Mesenchymal stem cell (in vitro differentiated cells and primary cell): ENCODE measurements at regions not wholly inside any gene's neighbourhood (a gene's known extent, or its start where the extent isn't known, plus 50 kb on each side); places are given as distances from the start of the nearest gene placed in this dataset.

ENCODE experiments used
- DNase-seq: peaks from one replicate; pipeline ENCODE4 v3.0.0-alpha.2; 2013
- H2AFZ ChIP-seq: one replicate; pipeline ENCODE4 v1.6.1; 2013; ENCODE audit warnings: low read depth, mild to moderate bottlenecking, control low read depth, inconsistent platforms, low read length, moderate library complexity
- H2AK5ac ChIP-seq: 2 replicates; pipeline ENCODE4 v1.6.1; 2013; ENCODE audit warnings: low read length, moderate library complexity, mild to moderate bottlenecking, inconsistent platforms; ENCODE audit not compliant: severe bottlenecking
- H2BK120ac ChIP-seq: one replicate; pipeline ENCODE4 v1.6.1; 2013; ENCODE audit warnings: low read depth, mild to moderate bottlenecking, inconsistent platforms, low read length, moderate library complexity
- H2BK12ac ChIP-seq, 2 experiments: one replicate each; pipeline ENCODE4 v1.6.1; 2013; ENCODE audit warnings: inconsistent platforms in 2 of 2, low read length in 2 of 2, mild to moderate bottlenecking in 2 of 2, moderate library complexity in 2 of 2, control low read depth in 1 of 2
- H2BK15ac ChIP-seq: one replicate; pipeline ENCODE4 v1.6.1; 2013; ENCODE audit warnings: mild to moderate bottlenecking, low read depth, inconsistent platforms; ENCODE audit not compliant: poor library complexity, severe bottlenecking
- H2BK5ac ChIP-seq: 2 replicates; pipeline ENCODE4 v1.6.1; 2013; ENCODE audit warnings: low read depth, mild to moderate bottlenecking, low read length, control low read depth, inconsistent platforms; ENCODE audit not compliant: poor library complexity, severe bottlenecking
- H3K14ac ChIP-seq, 2 experiments: one replicate each; pipeline ENCODE4 v1.6.1; 2013; ENCODE audit warnings: inconsistent platforms in 2 of 2, low read length in 2 of 2, control low read depth in 1 of 2, mild to moderate bottlenecking in 1 of 2, moderate library complexity in 1 of 2
- H3K18ac ChIP-seq, 2 experiments: one replicate each; pipeline ENCODE4 v1.6.1; 2013; ENCODE audit warnings: inconsistent platforms in 2 of 2, low read length in 2 of 2, control low read depth in 1 of 2, low read depth in 1 of 2, mild to moderate bottlenecking in 1 of 2
- H3K23ac ChIP-seq, 2 experiments: one replicate each; pipeline ENCODE4 v1.6.1; 2013; ENCODE audit warnings: inconsistent platforms in 2 of 2, low read length in 2 of 2, mild to moderate bottlenecking in 2 of 2, moderate library complexity in 2 of 2, control low read depth in 1 of 2
- H3K27ac ChIP-seq: 2 replicates; pipeline ENCODE4 v1.5.1; 2013; ENCODE audit warnings: mild to moderate bottlenecking, moderate library complexity, low read length, control low read depth, inconsistent platforms; ENCODE audit not compliant: poor library complexity, severe bottlenecking
- H3K27me3 ChIP-seq, 2 experiments: 2 replicates each; pipeline versions ENCODE4 v1.6.1 to v1.7.0; 2013; ENCODE audit warnings: low read length in 2 of 2, mild to moderate bottlenecking in 2 of 2, moderate library complexity in 2 of 2, control low read depth in 1 of 2, inconsistent platforms in 1 of 2; ENCODE audit not compliant: control insufficient read depth in 1 of 2, insufficient read depth in 1 of 2
- H3K36me3 ChIP-seq, 2 experiments: 2 replicates each; pipeline versions ENCODE4 v1.6.1 to v1.7.0; 2013; ENCODE audit warnings: low read length in 2 of 2, control low read depth in 1 of 2, inconsistent platforms in 1 of 2, low read depth in 1 of 2, mild to moderate bottlenecking in 1 of 2; ENCODE audit not compliant: insufficient read depth in 2 of 2, control insufficient read depth in 1 of 2
- H3K4ac ChIP-seq, 2 experiments: one replicate each; pipeline ENCODE4 v1.6.1; 2013; ENCODE audit warnings: inconsistent platforms in 2 of 2, low read length in 2 of 2, mild to moderate bottlenecking in 2 of 2, moderate library complexity in 2 of 2, control low read depth in 1 of 2, low read depth in 1 of 2
- H3K4me1 ChIP-seq: 2 replicates; pipeline ENCODE4 v1.6.1; 2013; ENCODE audit warnings: low read depth, low read length, control low read depth; ENCODE audit not compliant: control insufficient read depth, insufficient read depth
- H3K4me2 ChIP-seq: 2 replicates; pipeline ENCODE4 v1.6.1; 2013; ENCODE audit warnings: low read length, mild to moderate bottlenecking, inconsistent platforms; ENCODE audit not compliant: poor library complexity, severe bottlenecking
- H3K4me3 ChIP-seq, 2 experiments: 2 replicates each; pipeline versions ENCODE4 v1.5.1 to v1.7.0; 2013; ENCODE audit warnings: low read length in 2 of 2, mild to moderate bottlenecking in 2 of 2, control low read depth in 1 of 2, low read depth in 1 of 2; ENCODE audit not compliant: insufficient read depth in 1 of 2
- H3K79me1 ChIP-seq: replicated peaks from 2 replicates; pipeline ENCODE4 v1.6.1; 2013; ENCODE audit warnings: mild to moderate bottlenecking, control low read depth, low read length, inconsistent platforms; ENCODE audit not compliant: poor library complexity, severe bottlenecking
- H3K9ac ChIP-seq: 2 replicates; pipeline ENCODE4 v1.7.0; 2013; ENCODE audit warnings: mild to moderate bottlenecking, low read length, moderate library complexity
- H3K9me3 ChIP-seq: 2 replicates; pipeline ENCODE4 v1.7.0; 2013; ENCODE audit warnings: mild to moderate bottlenecking, low read length; ENCODE audit not compliant: control insufficient read depth
- H4K8ac ChIP-seq: one replicate; pipeline ENCODE4 v1.6.1; 2013; ENCODE audit warnings: inconsistent platforms, mild to moderate bottlenecking, low read length, moderate library complexity
- H4K91ac ChIP-seq: one replicate; pipeline ENCODE4 v1.6.1; 2013; ENCODE audit warnings: mild to moderate bottlenecking, low read length, inconsistent platforms
- WGBS: methylation state at CpG from one replicate; pipeline ENCODE4 v1.1.7; 2013; ENCODE audit warnings: mixed read lengths; 5-methylcytosine and 5-hydroxymethylcytosine counted together

- Histone ChIP-seq H4K91ac (no peak overlapping the region), H3K27ac (no peak overlapping the region), H2BK15ac (no peak overlapping the region), H3K4me1 (no peaks in the 10 kb centered on the region), H3K23ac (no peak overlapping the region), H2BK120ac (no peak overlapping the region), H3K9me3 (no peaks in the 10 kb centered on the region), H2AFZ (no peak overlapping the region), H3K36me3 (peaks cover 0 to 4% of the 10 kb centered on the region in 2 experiments), H3K9ac (peak overlapping the region; percentile 58), H2BK12ac (no peak overlapping the region), H2BK5ac (no peak overlapping the region), H3K14ac (no peak overlapping the region), H3K4me2 (no peak overlapping the region), H3K4me3 (no peak overlapping the region), H2AK5ac (no peak overlapping the region), H3K4ac (no peak overlapping the region), H3K18ac (no peak overlapping the region), H4K8ac (no peak overlapping the region), H3K27me3 (peaks cover 0 to 7% of the 10 kb centered on the region in 2 experiments), H3K79me1 (no peaks in the 10 kb centered on the region)
- DNase-seq, result no peak
- 100% methylated on average over 1 of the region's 1 CpG for WGBS
Measured at GRCh38 chrX:45823536-45823935, 622.9 kb upstream of the DIPK2B start.

- Histone ChIP-seq H4K8ac (no peak overlapping the region), H4K91ac (no peak overlapping the region), H2BK15ac (no peak overlapping the region), H3K14ac (no peak overlapping the region), H3K18ac (no peak overlapping the region), H3K23ac (no peak overlapping the region), H2BK12ac (no peak overlapping the region), H3K4me3 (no peak overlapping the region), H3K4me1 (no peaks in the 10 kb centered on the region), H2BK5ac (no peak overlapping the region), H2BK120ac (no peak overlapping the region), H3K4ac (no peak overlapping the region), H3K27ac (no peak overlapping the region), H3K79me1 (no peaks in the 10 kb centered on the region), H3K4me2 (no peak overlapping the region), H3K9ac (no peak overlapping the region), H3K27me3 (peaks cover 0 to 7% of the 10 kb centered on the region in 2 experiments), H3K9me3 (no peaks in the 10 kb centered on the region), H3K36me3 (peaks cover 0 to under 1% of the 10 kb centered on the region in 2 experiments), H2AK5ac (no peak overlapping the region), H2AFZ (no peak overlapping the region)
- no peak for DNase-seq
- WGBS, result no CpG with 5 or more reads among the region's 3 CpGs
Measured at GRCh38 chrX:45822124-45822523, 621.4 kb upstream of the DIPK2B start.

- H3K4me1 ChIP-seq, result no peaks in the 10 kb centered on the region
- no peak overlapping the region for H2AK5ac ChIP-seq
- H3K4me2 ChIP-seq, result no peak overlapping the region
- no peak overlapping the region for H2BK12ac ChIP-seq
- no peak overlapping the region for H3K23ac ChIP-seq
- H2BK15ac ChIP-seq, result no peak overlapping the region
- H2BK120ac ChIP-seq, result no peak overlapping the region
- H3K36me3 ChIP-seq, result peaks cover 6 to 8% of the 10 kb centered on the region in 2 experiments
- no peak overlapping the region for H3K27ac ChIP-seq
- no peaks in the 10 kb centered on the region for H3K9me3 ChIP-seq
- no peak overlapping the region for H4K8ac ChIP-seq
- H2AFZ ChIP-seq, result no peak overlapping the region
- DNase-seq, result no peak
- no CpG with 5 or more reads among the region's 2 CpGs for WGBS
- H3K27me3 ChIP-seq, result peaks cover 0 to 13% of the 10 kb centered on the region in 2 experiments
- peaks cover 2% of the 10 kb centered on the region for H3K79me1 ChIP-seq
- H2BK5ac ChIP-seq, result no peak overlapping the region
- no peak overlapping the region for H3K18ac ChIP-seq
- H4K91ac ChIP-seq, result no peak overlapping the region
- H3K9ac ChIP-seq, result no peak overlapping the region
- H3K4ac ChIP-seq, result no peak overlapping the region
- H3K4me3 ChIP-seq, result no peak overlapping the region
- no peak overlapping the region for H3K14ac ChIP-seq
Measured at GRCh38 chrX:45818913-45819312, 618.2 kb upstream of the DIPK2B start.

- H3K36me3 ChIP-seq, result peaks cover 6 to 8% of the 10 kb centered on the region in 2 experiments
Measured at GRCh38 chrX:45815441-45815840, 614.8 kb upstream of the DIPK2B start.

More at GRCh38 chrX:45815441-45815840, 614.8 kb upstream of the DIPK2B start:
- H3K79me1 ChIP-seq, result peaks cover 2% of the 10 kb centered on the region
- no CpG with 5 or more reads among the region's 1 CpG for WGBS
- H3K23ac ChIP-seq, result no peak overlapping the region
- H2AFZ ChIP-seq, result no peak overlapping the region
- H2BK120ac ChIP-seq, result no peak overlapping the region
- H3K27ac ChIP-seq, result no peak overlapping the region
- H3K9ac ChIP-seq, result no peak overlapping the region
- H3K27me3 ChIP-seq, result peaks cover 0 to 11% of the 10 kb centered on the region in 2 experiments
- H3K14ac ChIP-seq, result no peak overlapping the region
- no peak overlapping the region for H2BK12ac ChIP-seq
- no peaks in the 10 kb centered on the region for H3K9me3 ChIP-seq
- H4K8ac ChIP-seq, result no peak overlapping the region
- no peak overlapping the region for H2BK15ac ChIP-seq
- H3K18ac ChIP-seq, result no peak overlapping the region
- DNase-seq, result no peak
- no peak overlapping the region for H3K4me3 ChIP-seq
- H3K4ac ChIP-seq, result no peak overlapping the region
- no peak overlapping the region for H3K4me2 ChIP-seq
- no peak overlapping the region for H4K91ac ChIP-seq
- H3K4me1 ChIP-seq, result no peaks in the 10 kb centered on the region
- no peak overlapping the region for H2AK5ac ChIP-seq
- no peak overlapping the region for H2BK5ac ChIP-seq
